ENCODE measurements at regions not wholly inside any gene's neighbourhood (a gene's known extent, or its start where the extent isn't known, plus 50 kb on each side); places are given as distances from the start of the nearest gene placed in this dataset.

DNA sequence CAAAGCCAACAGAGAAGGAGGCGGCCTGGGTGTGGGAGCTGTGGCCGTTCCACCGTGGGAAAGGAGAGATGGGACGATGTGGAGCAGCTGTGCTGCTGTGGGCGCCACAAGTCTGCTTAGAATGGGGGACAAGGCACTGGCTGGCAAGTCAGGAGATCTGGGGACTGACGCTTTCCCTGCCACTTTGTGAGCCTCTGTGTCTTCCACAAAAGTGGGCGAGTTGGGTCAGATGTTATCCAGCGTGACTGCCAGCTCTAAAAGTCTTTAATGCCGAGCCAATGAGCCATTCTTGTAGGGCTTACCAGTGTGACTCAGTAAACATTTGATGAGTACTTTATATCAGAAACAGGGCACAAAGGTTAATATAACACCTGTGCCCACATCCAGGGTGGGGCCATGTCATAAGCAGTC, 113.6 kb upstream of the MGAT5 start:
- H3K27me3 ChIP-seq (ENCODE audit: control insufficient read depth, insufficient read depth, low read length) = no peaks in the 10 kb centered on the region
- no peak for DNase-seq (ENCODE audit: low read depth in 2 of 2)
- H3K27ac ChIP-seq (ENCODE audit: insufficient read depth, low read length) = no peak overlapping the region
- no peak overlapping the region for H3K4me3 ChIP-seq (replicated peaks in 1 of 4; ENCODE audit: control extremely low read depth in 1 of 4, insufficient read depth in 1 of 4, low read depth in 3 of 4, low read length in 4 of 4)
- H2AFZ ChIP-seq (ENCODE audit: low read length) = no peak overlapping the region
- no peaks in the 10 kb centered on the region for H3K9me3 ChIP-seq (ENCODE audit: control insufficient read depth, insufficient read depth, low read depth, low read length)
- H3K79me2 ChIP-seq (ENCODE audit: control insufficient read depth, insufficient read depth, low read length) = peaks cover 71% of the 10 kb centered on the region
- no peak overlapping the region for H3K9ac ChIP-seq (ENCODE audit: insufficient read depth, low read length)
- no peak overlapping the region for H3K4me2 ChIP-seq (ENCODE audit: extremely low read depth, insufficient read depth, low read length)
- H3K36me3 ChIP-seq (ENCODE audit: control insufficient read depth, insufficient read depth, low read length) = peaks cover 3% of the 10 kb centered on the region
- H4K20me1 ChIP-seq (ENCODE audit: control insufficient read depth, extremely low read depth, insufficient read depth, low read length) = peaks cover 2% of the 10 kb centered on the region
- TF ChIP-seq, protein P1, sequence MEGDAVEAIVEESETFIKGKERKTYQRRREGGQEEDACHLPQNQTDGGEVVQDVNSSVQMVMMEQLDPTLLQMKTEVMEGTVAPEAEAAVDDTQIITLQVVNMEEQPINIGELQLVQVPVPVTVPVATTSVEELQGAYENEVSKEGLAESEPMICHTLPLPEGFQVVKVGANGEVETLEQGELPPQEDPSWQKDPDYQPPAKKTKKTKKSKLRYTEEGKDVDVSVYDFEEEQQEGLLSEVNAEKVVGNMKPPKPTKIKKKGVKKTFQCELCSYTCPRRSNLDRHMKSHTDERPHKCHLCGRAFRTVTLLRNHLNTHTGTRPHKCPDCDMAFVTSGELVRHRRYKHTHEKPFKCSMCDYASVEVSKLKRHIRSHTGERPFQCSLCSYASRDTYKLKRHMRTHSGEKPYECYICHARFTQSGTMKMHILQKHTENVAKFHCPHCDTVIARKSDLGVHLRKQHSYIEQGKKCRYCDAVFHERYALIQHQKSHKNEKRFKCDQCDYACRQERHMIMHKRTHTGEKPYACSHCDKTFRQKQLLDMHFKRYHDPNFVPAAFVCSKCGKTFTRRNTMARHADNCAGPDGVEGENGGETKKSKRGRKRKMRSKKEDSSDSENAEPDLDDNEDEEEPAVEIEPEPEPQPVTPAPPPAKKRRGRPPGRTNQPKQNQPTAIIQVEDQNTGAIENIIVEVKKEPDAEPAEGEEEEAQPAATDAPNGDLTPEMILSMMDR (conservative IDR thresholded peaks at IDR 0.05 in 1 of 2, IDR thresholded peaks at IDR 0.05 in 1 of 2; ENCODE audit: low read depth in 1 of 2, low read length in 2 of 2) = no peak
- no peak for TF ChIP-seq EZH2 (IDR thresholded peaks at IDR 0.05; ENCODE audit: low read length, missing control alignments)
- H3K4me1 ChIP-seq (ENCODE audit: control insufficient read depth, extremely low read depth, insufficient read depth, low read length) = peaks cover 24% of the 10 kb centered on the region

DNA sequence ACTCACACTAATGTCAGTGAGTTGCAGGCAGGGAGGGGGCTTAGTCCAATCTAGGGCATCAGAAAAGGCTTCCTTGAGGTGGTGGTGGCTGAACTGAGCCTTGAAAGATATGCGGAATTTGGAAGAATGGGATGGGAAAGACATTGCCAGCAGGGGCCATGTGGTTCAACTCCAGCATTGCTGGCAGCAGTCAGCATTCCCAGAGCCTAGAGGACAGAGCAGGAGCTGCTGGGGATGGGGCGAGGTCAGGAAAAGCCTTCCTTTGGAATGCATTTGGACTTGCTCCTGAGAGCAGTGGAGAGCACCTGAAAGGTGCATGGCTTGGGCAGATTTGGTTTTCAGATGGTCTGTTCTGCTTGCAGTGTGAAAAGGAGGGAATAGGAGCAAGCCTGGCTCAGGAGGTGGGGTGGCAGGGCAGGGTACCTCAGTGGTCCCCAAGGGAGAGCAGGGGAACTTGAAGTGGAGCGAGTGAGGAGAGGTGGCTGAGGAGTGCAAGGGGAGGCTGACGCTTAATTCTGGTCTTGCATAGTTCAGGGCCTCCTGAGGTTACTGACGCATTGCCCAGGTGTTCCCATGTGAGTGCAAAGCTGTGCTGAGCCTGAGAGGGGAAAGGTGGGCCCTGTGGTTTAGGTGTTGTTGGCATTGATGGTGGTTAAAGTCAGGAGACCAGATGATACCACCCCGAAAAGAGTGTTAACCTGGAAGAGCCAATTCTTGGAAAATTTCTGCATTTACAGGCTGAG, 112.1 kb upstream of the MGAT5 start:
- Histone ChIP-seq H3K4me2 (ENCODE audit: extremely low read depth, insufficient read depth, low read length) (no peak overlapping the region), H3K79me2 (ENCODE audit: control insufficient read depth, insufficient read depth, low read length) (peaks cover 71% of the 10 kb centered on the region), H3K9me3 (ENCODE audit: control insufficient read depth, insufficient read depth, low read depth, low read length) (no peaks in the 10 kb centered on the region), H3K36me3 (ENCODE audit: control insufficient read depth, insufficient read depth, low read length) (peaks cover 3% of the 10 kb centered on the region), H3K9ac (ENCODE audit: insufficient read depth, low read length) (no peak overlapping the region), H2AFZ (ENCODE audit: low read length) (no peak overlapping the region), H3K4me3 (replicated peaks in 1 of 4; ENCODE audit: control extremely low read depth in 1 of 4, insufficient read depth in 1 of 4, low read depth in 3 of 4, low read length in 4 of 4) (no peak overlapping the region), H4K20me1 (ENCODE audit: control insufficient read depth, extremely low read depth, insufficient read depth, low read length) (peaks cover 2% of the 10 kb centered on the region), H3K27ac (ENCODE audit: insufficient read depth, low read length) (no peak overlapping the region), H3K4me1 (ENCODE audit: control insufficient read depth, extremely low read depth, insufficient read depth, low read length) (peaks cover 18% of the 10 kb centered on the region), H3K27me3 (ENCODE audit: control insufficient read depth, insufficient read depth, low read length) (no peaks in the 10 kb centered on the region)
- TF ChIP-seq, protein P1 (conservative IDR thresholded peaks at IDR 0.05 in 1 of 2, IDR thresholded peaks at IDR 0.05 in 1 of 2; ENCODE audit: low read depth in 1 of 2, low read length in 2 of 2) = no peak
- TF ChIP-seq EZH2 (IDR thresholded peaks at IDR 0.05; ENCODE audit: low read length, missing control alignments) = no peak
- no peak for DNase-seq (ENCODE audit: low read depth in 2 of 2)

- no peak for TF ChIP-seq EZH2 (IDR thresholded peaks at IDR 0.05; ENCODE audit: low read length, missing control alignments)
- TF ChIP-seq, protein P1 (conservative IDR thresholded peaks at IDR 0.05 in 1 of 2, IDR thresholded peaks at IDR 0.05 in 1 of 2; ENCODE audit: low read depth in 1 of 2, low read length in 2 of 2) = no peak
- H3K27ac ChIP-seq (ENCODE audit: insufficient read depth, low read length) = no peak overlapping the region
- no peak overlapping the region for H3K9ac ChIP-seq (ENCODE audit: insufficient read depth, low read length)
These were observed 111.5 kb upstream of the MGAT5 start for GRCh38 chr2:134142341-134142738.

More at GRCh38 chr2:134142341-134142738, 111.5 kb upstream of the MGAT5 start:
- H3K9me3 ChIP-seq (ENCODE audit: control insufficient read depth, insufficient read depth, low read depth, low read length) = no peaks in the 10 kb centered on the region
- H4K20me1 ChIP-seq (ENCODE audit: control insufficient read depth, extremely low read depth, insufficient read depth, low read length) = peaks cover 2% of the 10 kb centered on the region
- H3K4me2 ChIP-seq (ENCODE audit: extremely low read depth, insufficient read depth, low read length) = no peak overlapping the region
- H3K79me2 ChIP-seq (ENCODE audit: control insufficient read depth, insufficient read depth, low read length) = peaks cover 71% of the 10 kb centered on the region
- H2AFZ ChIP-seq (ENCODE audit: low read length) = no peak overlapping the region
- H3K27me3 ChIP-seq (ENCODE audit: control insufficient read depth, insufficient read depth, low read length) = no peaks in the 10 kb centered on the region
- no peak overlapping the region for H3K4me3 ChIP-seq (replicated peaks in 1 of 4; ENCODE audit: control extremely low read depth in 1 of 4, insufficient read depth in 1 of 4, low read depth in 3 of 4, low read length in 4 of 4)
- H3K4me1 ChIP-seq (ENCODE audit: control insufficient read depth, extremely low read depth, insufficient read depth, low read length) = peaks cover 13% of the 10 kb centered on the region
- H3K36me3 ChIP-seq (ENCODE audit: control insufficient read depth, insufficient read depth, low read length) = peaks cover 3% of the 10 kb centered on the region
- DNase-seq (ENCODE audit: low read depth in 2 of 2) = peak in 1 of 2 donors; percentile 27
